Parathyroid adenoma (tissue), 2 donors: ENCODE measurements at regions not wholly inside any gene's neighbourhood (a gene's known extent, or its start where the extent isn't known, plus 50 kb on each side); places are given as distances from the start of the nearest gene placed in this dataset.

Experiments
- H2AFZ ChIP-seq: fragments of 300-600 bp; sonication (generic); one replicate; pipeline ENCODE4 v1.7.0; 2017; ENCODE audit warnings: antibody characterized with exemption, mild to moderate bottlenecking
- H3K27ac ChIP-seq: fragments of 300-600 bp; sonication (generic); one replicate; pipeline ENCODE4 v1.7.0; 2017
- H3K27me3 ChIP-seq: fragments of 300-600 bp; sonication (generic); one replicate; pipeline ENCODE4 v1.7.0; 2017; ENCODE audit warnings: low read length; ENCODE audit not compliant: control insufficient read depth, insufficient read depth
- H3K36me3 ChIP-seq: fragments of 300-600 bp; sonication (generic); one replicate; pipeline ENCODE4 v1.7.0; 2017; ENCODE audit warnings: low read length; ENCODE audit not compliant: control insufficient read depth, insufficient read depth
- H3K4me1 ChIP-seq: fragments of 300-600 bp; sonication (generic); one replicate; pipeline ENCODE4 v1.7.0; 2017; ENCODE audit warnings: control low read depth
- H3K4me2 ChIP-seq: fragments of 300-600 bp; sonication (generic); one replicate; pipeline ENCODE4 v1.7.0; 2017; ENCODE audit warnings: low read length
- H3K4me3 ChIP-seq: fragments of 300-600 bp; sonication (generic); one replicate; pipeline ENCODE4 v1.7.0; 2017; ENCODE audit warnings: low read depth, low read length
- H3K79me2 ChIP-seq: fragments of 300-600 bp; sonication (generic); one replicate; pipeline ENCODE4 v1.7.0; 2017; ENCODE audit warnings: control low read depth
- H3K9ac ChIP-seq: fragments of 300-600 bp; sonication (generic); one replicate; pipeline ENCODE4 v1.7.0; 2017; ENCODE audit warnings: mild to moderate bottlenecking
- H3K9me3 ChIP-seq: fragments of 300-600 bp; sonication (generic); one replicate; pipeline ENCODE4 v1.7.0; 2017; ENCODE audit warnings: low read length; ENCODE audit not compliant: control insufficient read depth
- TF ChIP-seq, protein P1 (sequence below): fragments of 300-600 bp; sonication (generic); IDR thresholded peaks from one replicate; pipeline ENCODE4 v1.7.0; 2017; ENCODE audit warnings: antibody characterized with exemption, mild to moderate bottlenecking
- donor health status: primary hyperparathyroidism.

DNA sequence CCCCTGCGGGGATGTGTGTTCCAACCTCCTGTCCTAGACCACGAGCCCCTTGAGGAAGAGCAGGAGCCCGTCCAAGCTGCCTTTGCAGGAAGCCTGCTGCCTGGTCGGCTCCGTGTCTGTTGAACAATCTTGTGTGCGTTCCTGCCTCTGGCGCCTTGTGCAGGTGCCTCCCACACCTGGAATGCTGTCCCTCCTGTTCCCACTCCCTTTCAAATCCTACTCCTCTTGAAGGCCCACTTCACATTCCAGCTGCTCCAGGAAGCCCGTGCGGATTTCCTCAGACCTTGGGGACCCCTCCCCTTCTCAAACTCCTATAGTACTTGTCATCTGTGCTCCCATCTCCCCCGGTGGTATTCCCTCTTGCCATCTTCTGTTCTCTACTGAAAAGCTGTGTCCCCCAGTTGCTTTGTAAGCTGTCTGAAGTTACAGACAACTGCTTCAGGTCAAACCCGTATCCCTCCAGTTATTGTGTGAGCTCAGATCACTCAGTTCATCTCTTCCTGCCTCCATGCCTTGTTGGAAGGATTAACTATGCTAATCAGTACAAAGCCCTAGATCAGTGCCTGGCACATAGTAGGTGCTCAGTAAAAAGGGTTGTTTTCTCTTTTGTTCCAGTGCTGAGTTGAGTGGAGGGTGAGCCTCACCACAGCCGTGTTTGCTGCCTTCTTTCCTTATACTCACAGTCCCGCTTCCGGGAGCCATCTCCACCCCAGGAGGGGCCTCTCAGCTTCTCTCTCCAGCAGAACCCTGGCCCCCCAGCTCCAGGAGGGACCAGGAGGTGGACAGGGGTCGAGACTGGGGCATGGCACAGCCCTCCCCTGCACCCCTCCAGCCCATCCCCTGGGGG is 241.8 kb upstream of the CIBAR2 start:
- Histone ChIP-seq H3K79me2 (peaks cover 30% of the 10 kb centered on the region), H3K9ac (no peak overlapping the region), H3K9me3 (no peaks in the 10 kb centered on the region), H3K27ac (no peak overlapping the region), H3K4me2 (no peak overlapping the region), H2AFZ (no peak overlapping the region), H3K4me3 (no peak overlapping the region), H3K4me1 (peaks cover 9% of the 10 kb centered on the region), H3K36me3 (no peaks in the 10 kb centered on the region), H3K27me3 (no peaks in the 10 kb centered on the region)
- TF ChIP-seq, protein P1, sequence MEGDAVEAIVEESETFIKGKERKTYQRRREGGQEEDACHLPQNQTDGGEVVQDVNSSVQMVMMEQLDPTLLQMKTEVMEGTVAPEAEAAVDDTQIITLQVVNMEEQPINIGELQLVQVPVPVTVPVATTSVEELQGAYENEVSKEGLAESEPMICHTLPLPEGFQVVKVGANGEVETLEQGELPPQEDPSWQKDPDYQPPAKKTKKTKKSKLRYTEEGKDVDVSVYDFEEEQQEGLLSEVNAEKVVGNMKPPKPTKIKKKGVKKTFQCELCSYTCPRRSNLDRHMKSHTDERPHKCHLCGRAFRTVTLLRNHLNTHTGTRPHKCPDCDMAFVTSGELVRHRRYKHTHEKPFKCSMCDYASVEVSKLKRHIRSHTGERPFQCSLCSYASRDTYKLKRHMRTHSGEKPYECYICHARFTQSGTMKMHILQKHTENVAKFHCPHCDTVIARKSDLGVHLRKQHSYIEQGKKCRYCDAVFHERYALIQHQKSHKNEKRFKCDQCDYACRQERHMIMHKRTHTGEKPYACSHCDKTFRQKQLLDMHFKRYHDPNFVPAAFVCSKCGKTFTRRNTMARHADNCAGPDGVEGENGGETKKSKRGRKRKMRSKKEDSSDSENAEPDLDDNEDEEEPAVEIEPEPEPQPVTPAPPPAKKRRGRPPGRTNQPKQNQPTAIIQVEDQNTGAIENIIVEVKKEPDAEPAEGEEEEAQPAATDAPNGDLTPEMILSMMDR = no peak

DNA sequence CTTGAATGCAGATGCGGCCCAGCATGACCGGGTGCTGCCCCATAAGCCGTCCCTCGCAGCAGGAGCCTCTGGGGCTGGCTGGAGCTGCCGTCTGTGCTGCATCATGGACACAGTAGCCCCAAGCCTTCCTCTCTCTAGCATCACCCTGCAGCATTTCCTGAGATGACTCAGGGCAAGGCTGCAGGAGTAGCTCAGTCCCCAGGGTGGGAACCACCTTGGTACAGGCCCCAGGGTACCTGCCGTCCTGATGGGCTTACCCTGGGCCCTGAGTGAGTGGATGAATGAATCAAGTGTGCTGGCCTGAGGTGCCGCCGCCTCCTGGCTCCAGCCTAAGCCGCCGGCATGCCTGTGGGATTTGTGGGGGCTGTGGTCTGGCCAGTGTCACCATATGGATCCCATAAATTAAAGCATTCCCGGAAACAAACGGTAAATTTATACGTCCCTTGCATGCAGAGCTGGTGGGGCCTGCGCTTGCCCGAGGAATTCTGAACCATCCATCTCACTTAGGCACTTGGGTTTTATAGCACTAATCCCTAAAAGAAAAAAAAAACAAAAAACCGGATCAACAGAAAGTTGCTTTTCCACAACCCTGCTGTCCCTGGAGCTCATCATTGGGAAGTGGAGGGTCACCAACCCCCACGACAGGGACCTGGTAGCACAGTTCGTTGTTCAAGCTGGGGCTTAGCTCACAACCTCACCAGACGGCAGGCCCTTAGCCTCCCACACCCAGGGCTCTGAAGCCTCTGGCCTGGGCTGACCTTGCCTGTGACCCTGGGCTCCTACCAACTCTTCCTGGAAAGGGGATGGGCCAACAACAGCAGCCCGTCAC is 242.6 kb upstream of the CIBAR2 start:
- Histone ChIP-seq H3K27ac (no peak overlapping the region), H3K4me1 (peaks cover 9% of the 10 kb centered on the region), H2AFZ (no peak overlapping the region), H3K4me2 (no peak overlapping the region), H3K36me3 (no peaks in the 10 kb centered on the region), H3K9ac (no peak overlapping the region), H3K79me2 (peaks cover 32% of the 10 kb centered on the region), H3K27me3 (no peaks in the 10 kb centered on the region), H3K4me3 (no peak overlapping the region), H3K9me3 (no peaks in the 10 kb centered on the region)
- TF ChIP-seq, protein P1 = no peak

DNA sequence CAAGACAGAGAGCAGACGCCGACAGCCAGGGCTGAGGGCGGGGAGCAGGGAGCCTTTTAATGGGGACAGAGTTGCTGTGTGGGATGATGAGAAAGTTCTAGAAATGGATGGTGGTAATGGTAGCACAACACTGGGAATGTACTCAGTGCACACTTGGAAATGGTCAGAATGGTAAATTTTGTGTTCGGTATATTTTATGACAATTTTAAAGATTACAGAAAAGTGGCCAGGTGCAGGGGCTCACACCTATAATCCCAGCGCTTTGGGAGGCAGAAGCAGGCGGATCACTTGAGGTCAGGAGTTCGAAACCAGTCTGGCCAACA is 243.2 kb upstream of the CIBAR2 start:
- Histone ChIP-seq H3K36me3 (no peaks in the 10 kb centered on the region), H3K4me2 (no peak overlapping the region), H3K79me2 (peaks cover 32% of the 10 kb centered on the region), H3K9me3 (no peaks in the 10 kb centered on the region), H3K27me3 (no peaks in the 10 kb centered on the region), H3K27ac (no peak overlapping the region), H3K4me1 (peaks cover 9% of the 10 kb centered on the region), H3K9ac (no peak overlapping the region), H3K4me3 (no peak overlapping the region), H2AFZ (no peak overlapping the region)
- TF ChIP-seq, protein P1 = no peak

DNA sequence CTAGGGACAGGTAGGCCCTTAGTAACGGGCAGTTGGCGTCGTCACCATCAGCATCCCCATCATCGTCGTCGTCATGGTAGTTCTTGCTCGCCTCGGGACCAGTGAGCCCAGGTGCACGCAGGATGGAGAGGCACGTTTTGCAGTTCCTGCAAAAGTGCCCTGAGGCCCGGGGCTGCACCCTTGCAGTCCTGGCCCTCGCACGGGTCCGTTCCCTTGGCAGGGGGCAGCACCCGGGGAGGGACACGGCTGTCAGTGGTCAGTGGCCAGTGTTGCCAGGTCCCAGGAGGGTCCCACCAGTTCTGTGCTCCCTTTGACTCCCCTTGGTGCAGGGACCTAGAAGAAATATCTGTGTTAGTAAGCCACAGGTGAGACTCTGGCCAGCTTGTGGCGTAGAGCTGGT is 243.9 kb upstream of the CIBAR2 start:
- no peak overlapping the region for H2AFZ ChIP-seq
- H3K4me2 ChIP-seq = no peak overlapping the region
- TF ChIP-seq, protein P1 = no peak
- peaks cover 27% of the 10 kb centered on the region for H3K79me2 ChIP-seq
- peaks cover 3% of the 10 kb centered on the region for H3K4me1 ChIP-seq
- H3K27me3 ChIP-seq = no peaks in the 10 kb centered on the region
- no peak overlapping the region for H3K4me3 ChIP-seq
- H3K9ac ChIP-seq = no peak overlapping the region
- no peaks in the 10 kb centered on the region for H3K36me3 ChIP-seq
- H3K27ac ChIP-seq = no peak overlapping the region
- H3K9me3 ChIP-seq = no peaks in the 10 kb centered on the region
